ENCODE measurements at regions not wholly inside any gene's neighbourhood (a gene's known extent, or its start where the extent isn't known, plus 50 kb on each side); places are given as distances from the start of the nearest gene placed in this dataset.

- no peak for DNase-seq (ENCODE audit: low read depth)
- CTCF ChIA-PET: no interaction called here
- Histone ChIP-seq H3K36me3 (ENCODE audit: control insufficient read depth, insufficient read depth, low read length) (no peaks in the 10 kb centered on the region), H3K27me3 (ENCODE audit: control insufficient read depth, insufficient read depth, low read length) (no peaks in the 10 kb centered on the region), H3K4me3 (ENCODE audit: low read depth, low read length) (no peak overlapping the region)
- POLR2A ChIA-PET: no interaction called here
- no peak for TF ChIP-seq CTCF (IDR thresholded peaks at IDR 0.05; ENCODE audit: insufficient read depth, low read depth, low read length)
These were observed 269.0 kb downstream of the NSUN3 start for GRCh38 chr3:94331831-94332230.

- no peaks in the 10 kb centered on the region for H3K27me3 ChIP-seq (ENCODE audit: control insufficient read depth, insufficient read depth, low read length)
- POLR2A ChIA-PET: no interaction called here
- TF ChIP-seq CTCF (IDR thresholded peaks at IDR 0.05; ENCODE audit: insufficient read depth, low read depth, low read length): peak; percentile 45
- CTCF ChIA-PET: no interaction called here
- no peak overlapping the region for H3K4me3 ChIP-seq (ENCODE audit: low read depth, low read length)
- H3K36me3 ChIP-seq (ENCODE audit: control insufficient read depth, insufficient read depth, low read length): no peaks in the 10 kb centered on the region
- DNase-seq (ENCODE audit: low read depth): peak; percentile 0
These were observed 273.3 kb downstream of the NSUN3 start for GRCh38 chr3:94336046-94336753.

- H3K36me3 ChIP-seq (ENCODE audit: control insufficient read depth, insufficient read depth, low read length): no peaks in the 10 kb centered on the region
- no peak for TF ChIP-seq CTCF (IDR thresholded peaks at IDR 0.05; ENCODE audit: insufficient read depth, low read depth, low read length)
- DNase-seq (ENCODE audit: low read depth): no peak
- no peak overlapping the region for H3K4me3 ChIP-seq (ENCODE audit: low read depth, low read length)
- CTCF ChIA-PET: no interaction called here
- no peaks in the 10 kb centered on the region for H3K27me3 ChIP-seq (ENCODE audit: control insufficient read depth, insufficient read depth, low read length)
- POLR2A ChIA-PET: no interaction called here
These were observed 282.2 kb downstream of the NSUN3 start for GRCh38 chr3:94345101-94345500.

- H3K4me3 ChIP-seq (ENCODE audit: low read depth, low read length): no peak overlapping the region
- DNase-seq (ENCODE audit: low read depth): no peak
- H3K27me3 ChIP-seq (ENCODE audit: control insufficient read depth, insufficient read depth, low read length): no peaks in the 10 kb centered on the region
- no peak for TF ChIP-seq CTCF (IDR thresholded peaks at IDR 0.05; ENCODE audit: insufficient read depth, low read depth, low read length)
- ChIA-PET CTCF (no interaction called here), POLR2A (no interaction called here)
- no peaks in the 10 kb centered on the region for H3K36me3 ChIP-seq (ENCODE audit: control insufficient read depth, insufficient read depth, low read length)
These were observed 286.5 kb downstream of the NSUN3 start for GRCh38 chr3:94349310-94349878.

- TF ChIP-seq CTCF (IDR thresholded peaks at IDR 0.05; ENCODE audit: insufficient read depth, low read depth, low read length): no peak
- Histone ChIP-seq H3K4me3 (ENCODE audit: low read depth, low read length) (no peak overlapping the region), H3K36me3 (ENCODE audit: control insufficient read depth, insufficient read depth, low read length) (no peaks in the 10 kb centered on the region), H3K27me3 (ENCODE audit: control insufficient read depth, insufficient read depth, low read length) (no peaks in the 10 kb centered on the region)
- ChIA-PET CTCF (no interaction called here), POLR2A (no interaction called here)
- DNase-seq (ENCODE audit: low read depth): no peak
These were observed 293.7 kb downstream of the NSUN3 start for GRCh38 chr3:94356581-94356980.

Data from BJ (cell line).